AG10803 (cell line): ENCODE measurements at regions not wholly inside any gene's neighbourhood (a gene's known extent, or its start where the extent isn't known, plus 50 kb on each side); places are given as distances from the start of the nearest gene placed in this dataset.

Experiments used
- DNase-seq: peaks from one replicate; pipeline ENCODE4 v3.0.0; 2010; ENCODE audit warnings: low read depth
- H3K4me3 ChIP-seq: 2 replicates; pipeline ENCODE4 v1.5.1; 2011; ENCODE audit warnings: mild to moderate bottlenecking, low read length, control low read depth
- CTCF ChIP-seq: conservative IDR thresholded peaks from 2 replicates; pipeline ENCODE4 v1.5.1; 2011; ENCODE audit warnings: mild to moderate bottlenecking, low read length, control low read depth, inconsistent platforms

- TF ChIP-seq CTCF: no peak
- no peak for DNase-seq
- no peak overlapping the region for H3K4me3 ChIP-seq
These were observed 548.0 kb downstream of the IRS1 start for GRCh38 chr2:226251661-226252060.

- DNase-seq: peak; percentile 28
- no peak overlapping the region for H3K4me3 ChIP-seq
- TF ChIP-seq CTCF: no peak
These were observed 552.0 kb downstream of the IRS1 start for GRCh38 chr2:226247289-226248275.

GRCh38 chr2:226234187-226234586, 565.4 kb downstream of the IRS1 start:
- TF ChIP-seq CTCF: no peak
- no peak overlapping the region for H3K4me3 ChIP-seq
- DNase-seq: no peak

- TF ChIP-seq CTCF: no peak
- no peak for DNase-seq
- H3K4me3 ChIP-seq: no peak overlapping the region
These were observed 566.2 kb downstream of the IRS1 start for GRCh38 chr2:226233388-226233787.

- H3K4me3 ChIP-seq: no peak overlapping the region
- TF ChIP-seq CTCF: no peak
- DNase-seq: no peak
These were observed 571.5 kb downstream of the IRS1 start for GRCh38 chr2:226228080-226228479.

- no peak for DNase-seq
- no peak for TF ChIP-seq CTCF
These were observed 572.3 kb downstream of the IRS1 start for GRCh38 chr2:226227341-226227740.

GRCh38 chr2:226223704-226224103, 575.9 kb downstream of the IRS1 start:
- no peak for TF ChIP-seq CTCF
- DNase-seq: no peak
- no peak overlapping the region for H3K4me3 ChIP-seq

More at GRCh38 chr2:226227341-226227740, 572.3 kb downstream of the IRS1 start:
- no peak overlapping the region for H3K4me3 ChIP-seq
